Transverse colon (tissue), 4 donors: ENCODE measurements at regions not wholly inside any gene's neighbourhood (a gene's known extent, or its start where the extent isn't known, plus 50 kb on each side); places are given as distances from the start of the nearest gene placed in this dataset.

Experiments
- EP300 ChIP-seq: sonication (generic); formaldehyde crosslinking; IDR thresholded peaks from one replicate; pipeline ENCODE4 v1.6.1; 2017; ENCODE audit warnings: antibody characterized with exemption, low read depth
- POLR2A ChIP-seq: fragments of 450-650 bp; IDR thresholded peaks from one replicate; pipeline ENCODE4 v1.6.1; 2016; ENCODE audit warnings: antibody characterized with exemption, mild to moderate bottlenecking, moderate library complexity
- POLR2AphosphoS5 ChIP-seq, 3 donors: sonication (generic); formaldehyde crosslinking; IDR thresholded peaks; one replicate each; pipeline ENCODE4 v1.6.1; 2016; ENCODE audit warnings: antibody characterized with exemption in 3 of 3
- TF ChIP-seq, protein P1 (sequence below), 5 experiments: fragments of 200-600 bp in 3 of 5; fragments of 450-650 bp in 2 of 5; sonication (generic) in 3 of 5; IDR thresholded peaks; 1 replicate in 2 of 5; 2 replicates in 3 of 5; pipeline ENCODE4 v1.5.1; 2016 to 2017; ENCODE audit warnings: antibody characterized with exemption in 5 of 5, inconsistent platforms in 3 of 5, mild to moderate bottlenecking in 2 of 5, moderate library complexity in 1 of 5

DNA sequence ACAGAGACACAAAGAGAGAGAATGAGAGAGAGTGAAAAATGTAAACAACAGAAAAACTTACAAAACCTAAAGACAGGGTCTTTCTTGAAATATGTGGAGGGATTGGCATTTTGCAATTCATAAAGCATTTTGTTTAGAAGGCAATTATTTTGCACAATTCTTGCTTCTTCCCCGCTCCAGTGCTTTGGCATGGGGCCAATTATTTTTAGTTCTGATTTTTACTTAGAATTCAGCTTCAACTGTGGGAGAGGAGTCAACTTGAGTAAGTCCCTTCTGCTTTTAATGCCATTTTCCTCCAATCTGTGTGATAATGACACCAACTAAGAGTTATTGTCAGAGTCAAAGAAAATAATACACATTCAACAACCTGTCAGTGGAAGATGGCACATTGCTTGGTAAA lies 1051.9 kb downstream of the NLGN4X start:
- TF ChIP-seq EP300 = no peak
- TF ChIP-seq, protein P1, sequence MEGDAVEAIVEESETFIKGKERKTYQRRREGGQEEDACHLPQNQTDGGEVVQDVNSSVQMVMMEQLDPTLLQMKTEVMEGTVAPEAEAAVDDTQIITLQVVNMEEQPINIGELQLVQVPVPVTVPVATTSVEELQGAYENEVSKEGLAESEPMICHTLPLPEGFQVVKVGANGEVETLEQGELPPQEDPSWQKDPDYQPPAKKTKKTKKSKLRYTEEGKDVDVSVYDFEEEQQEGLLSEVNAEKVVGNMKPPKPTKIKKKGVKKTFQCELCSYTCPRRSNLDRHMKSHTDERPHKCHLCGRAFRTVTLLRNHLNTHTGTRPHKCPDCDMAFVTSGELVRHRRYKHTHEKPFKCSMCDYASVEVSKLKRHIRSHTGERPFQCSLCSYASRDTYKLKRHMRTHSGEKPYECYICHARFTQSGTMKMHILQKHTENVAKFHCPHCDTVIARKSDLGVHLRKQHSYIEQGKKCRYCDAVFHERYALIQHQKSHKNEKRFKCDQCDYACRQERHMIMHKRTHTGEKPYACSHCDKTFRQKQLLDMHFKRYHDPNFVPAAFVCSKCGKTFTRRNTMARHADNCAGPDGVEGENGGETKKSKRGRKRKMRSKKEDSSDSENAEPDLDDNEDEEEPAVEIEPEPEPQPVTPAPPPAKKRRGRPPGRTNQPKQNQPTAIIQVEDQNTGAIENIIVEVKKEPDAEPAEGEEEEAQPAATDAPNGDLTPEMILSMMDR (IDR thresholded peaks at IDR 0.05) = no peak
- no peak for TF ChIP-seq POLR2A
- TF ChIP-seq POLR2AphosphoS5 (IDR thresholded peaks at IDR 0.05) = no peak
